ENCODE measurements at regions not wholly inside any gene's neighbourhood (a gene's known extent, or its start where the extent isn't known, plus 50 kb on each side); places are given as distances from the start of the nearest gene placed in this dataset.
"Not testable (repeated sequence)": the region's sequence is repeated elsewhere in the genome, so short reads cannot be mapped to it uniquely, and the experiment has no call there.

DNA sequence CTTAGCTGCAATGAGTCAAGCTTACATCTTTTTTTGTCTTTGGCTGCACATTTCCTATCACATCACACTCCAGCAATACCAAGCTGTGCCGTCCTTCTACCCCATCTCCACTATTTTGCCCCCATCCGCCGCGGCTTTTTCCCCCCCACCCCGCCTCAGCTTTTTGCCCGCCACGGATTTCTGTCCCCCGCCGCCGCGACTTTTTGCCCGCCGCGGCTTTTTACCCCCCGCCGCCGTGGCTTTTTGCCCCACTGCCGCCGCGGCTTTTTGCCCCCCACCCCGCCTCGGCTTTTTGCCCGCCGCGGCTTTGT lies 2785.4 kb downstream of the RPIA start:
- H2AFZ ChIP-seq (ENCODE audit: control insufficient read depth, low read length); DNase-seq (ENCODE audit: low read depth, low spot score); H3K9me1 ChIP-seq (ENCODE audit: control insufficient read depth, extremely low read depth, insufficient read depth, low read length); H3K9me3 ChIP-seq (ENCODE audit: control insufficient read depth, low read depth, low read length); H3K36me3 ChIP-seq (ENCODE audit: control insufficient read depth in 2 of 2, extremely low read depth in 1 of 2, insufficient read depth in 2 of 2, low read length in 2 of 2); dilution Hi-C loops (cut with MboI; ENCODE audit: extremely low pct_ligation_motif_present, low sequenced_read_pairs); H3K4me3 ChIP-seq (ENCODE audit: control insufficient read depth in 2 of 3, extremely low read depth in 1 of 3, insufficient read depth in 2 of 3, low read depth in 1 of 3, low read length in 3 of 3); H3K79me2 ChIP-seq (ENCODE audit: control insufficient read depth, insufficient read depth, low read length); H3K4me1 ChIP-seq (ENCODE audit: control insufficient read depth, extremely low read depth, insufficient read depth, low read length); H3K27ac ChIP-seq (ENCODE audit: control insufficient read depth, insufficient read depth, low read length); H3K4me2 ChIP-seq (ENCODE audit: control insufficient read depth, extremely low read depth, insufficient read depth, low read depth, low read length); H4K20me1 ChIP-seq (ENCODE audit: control insufficient read depth, extremely low read depth, insufficient read depth, low read length); FAIRE-seq; H3K9ac ChIP-seq (ENCODE audit: control insufficient read depth, extremely low read depth, insufficient read depth, low read length): not testable (repeated sequence)
- TF ChIP-seq EZH2 (IDR thresholded peaks at IDR 0.05; ENCODE audit: low read length), result peak; percentile 93
- peaks cover 15% of the 10 kb centered on the region for H3K27me3 ChIP-seq (ENCODE audit: control insufficient read depth, extremely low read depth, insufficient read depth, low read length)

GRCh38 chr2:91477291-91477690 lies 2785.8 kb downstream of the RPIA start:
- dilution Hi-C loops (cut with MboI; ENCODE audit: extremely low pct_ligation_motif_present, low sequenced_read_pairs); H4K20me1 ChIP-seq (ENCODE audit: control insufficient read depth, extremely low read depth, insufficient read depth, low read length); H3K9me1 ChIP-seq (ENCODE audit: control insufficient read depth, extremely low read depth, insufficient read depth, low read length); H3K9me3 ChIP-seq (ENCODE audit: control insufficient read depth, low read depth, low read length); H3K9ac ChIP-seq (ENCODE audit: control insufficient read depth, extremely low read depth, insufficient read depth, low read length); H2AFZ ChIP-seq (ENCODE audit: control insufficient read depth, low read length); H3K4me1 ChIP-seq (ENCODE audit: control insufficient read depth, extremely low read depth, insufficient read depth, low read length); H3K4me2 ChIP-seq (ENCODE audit: control insufficient read depth, extremely low read depth, insufficient read depth, low read depth, low read length); H3K79me2 ChIP-seq (ENCODE audit: control insufficient read depth, insufficient read depth, low read length); H3K27ac ChIP-seq (ENCODE audit: control insufficient read depth, insufficient read depth, low read length); DNase-seq (ENCODE audit: low read depth, low spot score); H3K36me3 ChIP-seq (ENCODE audit: control insufficient read depth in 2 of 2, extremely low read depth in 1 of 2, insufficient read depth in 2 of 2, low read length in 2 of 2); FAIRE-seq: not testable (repeated sequence)
- Histone ChIP-seq H3K27me3 (ENCODE audit: control insufficient read depth, extremely low read depth, insufficient read depth, low read length) (peaks cover 15% of the 10 kb centered on the region), H3K4me3 (ENCODE audit: control insufficient read depth in 2 of 3, extremely low read depth in 1 of 3, insufficient read depth in 2 of 3, low read depth in 1 of 3, low read length in 3 of 3) (peak overlapping the region in 1 of 3 experiments; percentile 40)

DNA sequence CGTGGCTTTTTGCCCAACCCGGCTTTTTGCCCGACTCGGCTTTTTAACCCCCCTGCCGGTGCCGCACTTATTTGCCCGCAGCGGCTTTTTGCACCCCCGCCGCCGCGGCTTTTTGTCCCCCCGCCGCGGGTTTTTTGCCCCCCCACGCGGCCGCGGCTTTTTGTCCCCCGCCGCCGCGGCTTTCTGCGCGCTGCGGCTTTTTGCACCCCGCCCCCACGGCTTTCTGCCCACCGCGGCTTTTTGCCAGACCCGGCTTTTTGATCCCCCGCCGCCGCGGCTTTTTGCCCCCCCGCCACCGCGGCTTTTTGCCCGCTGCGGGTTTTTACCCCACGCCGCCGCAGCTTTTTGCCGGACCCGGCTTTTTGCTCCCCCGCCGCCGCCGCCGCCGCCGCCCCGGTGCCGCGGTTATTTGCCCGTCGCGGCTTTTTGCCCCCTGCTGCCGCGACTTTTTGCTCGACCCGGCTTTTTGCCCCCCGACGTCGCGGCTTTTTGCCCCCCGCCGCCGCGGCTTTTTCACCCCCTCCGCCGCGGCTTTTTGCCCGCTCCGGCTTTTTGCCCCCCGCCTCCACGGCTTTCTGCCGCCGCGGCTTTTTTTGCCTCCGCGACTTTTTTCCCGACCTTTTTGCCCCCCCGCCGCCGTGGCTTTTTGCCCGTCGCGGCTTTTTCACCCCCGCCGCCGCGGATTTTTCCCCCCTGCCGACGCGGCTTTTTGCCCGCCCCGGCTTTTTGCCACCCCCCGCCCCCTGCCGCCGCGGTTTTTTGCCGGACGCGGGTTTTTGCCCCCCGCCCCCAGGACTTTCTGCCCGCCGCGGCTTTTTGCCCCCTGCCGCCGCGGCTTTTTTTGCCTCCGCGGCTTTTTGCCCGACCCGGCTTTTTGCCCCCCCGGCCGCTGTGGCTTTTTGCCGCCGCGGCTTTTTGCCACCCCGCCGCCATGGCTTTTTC lies 2786.5 kb downstream of the RPIA start:
- H3K9me3 ChIP-seq (ENCODE audit: control insufficient read depth, low read depth, low read length), result no peaks in the 10 kb centered on the region
- H3K27me3 ChIP-seq (ENCODE audit: control insufficient read depth, extremely low read depth, insufficient read depth, low read length), result peaks cover 15% of the 10 kb centered on the region
- H3K9me1 ChIP-seq (ENCODE audit: control insufficient read depth, extremely low read depth, insufficient read depth, low read length), result no peaks in the 10 kb centered on the region
- TF ChIP-seq, protein P1, sequence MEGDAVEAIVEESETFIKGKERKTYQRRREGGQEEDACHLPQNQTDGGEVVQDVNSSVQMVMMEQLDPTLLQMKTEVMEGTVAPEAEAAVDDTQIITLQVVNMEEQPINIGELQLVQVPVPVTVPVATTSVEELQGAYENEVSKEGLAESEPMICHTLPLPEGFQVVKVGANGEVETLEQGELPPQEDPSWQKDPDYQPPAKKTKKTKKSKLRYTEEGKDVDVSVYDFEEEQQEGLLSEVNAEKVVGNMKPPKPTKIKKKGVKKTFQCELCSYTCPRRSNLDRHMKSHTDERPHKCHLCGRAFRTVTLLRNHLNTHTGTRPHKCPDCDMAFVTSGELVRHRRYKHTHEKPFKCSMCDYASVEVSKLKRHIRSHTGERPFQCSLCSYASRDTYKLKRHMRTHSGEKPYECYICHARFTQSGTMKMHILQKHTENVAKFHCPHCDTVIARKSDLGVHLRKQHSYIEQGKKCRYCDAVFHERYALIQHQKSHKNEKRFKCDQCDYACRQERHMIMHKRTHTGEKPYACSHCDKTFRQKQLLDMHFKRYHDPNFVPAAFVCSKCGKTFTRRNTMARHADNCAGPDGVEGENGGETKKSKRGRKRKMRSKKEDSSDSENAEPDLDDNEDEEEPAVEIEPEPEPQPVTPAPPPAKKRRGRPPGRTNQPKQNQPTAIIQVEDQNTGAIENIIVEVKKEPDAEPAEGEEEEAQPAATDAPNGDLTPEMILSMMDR (optimal IDR thresholded peaks at IDR 0.05 in 1 of 3, IDR thresholded peaks at IDR 0.05 in 1 of 3, conservative IDR thresholded peaks at IDR 0.05 in 1 of 3; ENCODE audit: extremely low read depth in 1 of 3, insufficient read depth in 2 of 3, low read length in 3 of 3), result no peak
- TF ChIP-seq EZH2 (IDR thresholded peaks at IDR 0.05; ENCODE audit: low read length), result peak; percentile 98
- dilution Hi-C loops (cut with MboI; ENCODE audit: extremely low pct_ligation_motif_present, low sequenced_read_pairs), result no loop called here
- peak overlapping the region; percentile 60 for H3K4me2 ChIP-seq (ENCODE audit: control insufficient read depth, extremely low read depth, insufficient read depth, low read depth, low read length)
- peak overlapping the region in 2 of 3 experiments; percentile 40 to 58 for H3K4me3 ChIP-seq (ENCODE audit: control insufficient read depth in 2 of 3, extremely low read depth in 1 of 3, insufficient read depth in 2 of 3, low read depth in 1 of 3, low read length in 3 of 3)
- no peak for FAIRE-seq
- H3K27ac ChIP-seq (ENCODE audit: control insufficient read depth, insufficient read depth, low read length), result no peak overlapping the region
- no peak overlapping the region for H2AFZ ChIP-seq (ENCODE audit: control insufficient read depth, low read length)
- no peaks in the 10 kb centered on the region for H3K36me3 ChIP-seq (ENCODE audit: control insufficient read depth in 2 of 2, extremely low read depth in 1 of 2, insufficient read depth in 2 of 2, low read length in 2 of 2)
- H3K4me1 ChIP-seq (ENCODE audit: control insufficient read depth, extremely low read depth, insufficient read depth, low read length), result no peaks in the 10 kb centered on the region
- no peak overlapping the region for H3K9ac ChIP-seq (ENCODE audit: control insufficient read depth, extremely low read depth, insufficient read depth, low read length)
- DNase-seq (ENCODE audit: low read depth, low spot score), result no peak
- no peaks in the 10 kb centered on the region for H4K20me1 ChIP-seq (ENCODE audit: control insufficient read depth, extremely low read depth, insufficient read depth, low read length)
- H3K79me2 ChIP-seq (ENCODE audit: control insufficient read depth, insufficient read depth, low read length), result no peaks in the 10 kb centered on the region

- Histone ChIP-seq H3K4me2 (ENCODE audit: control insufficient read depth, extremely low read depth, insufficient read depth, low read depth, low read length) (peak overlapping the region; percentile 22), H3K27me3 (ENCODE audit: control insufficient read depth, extremely low read depth, insufficient read depth, low read length) (peaks cover 15% of the 10 kb centered on the region), H3K4me3 (ENCODE audit: control insufficient read depth in 2 of 3, extremely low read depth in 1 of 3, insufficient read depth in 2 of 3, low read depth in 1 of 3, low read length in 3 of 3) (peak overlapping the region in 2 of 3 experiments; percentile 40 to 58)
- H3K4me1 ChIP-seq (ENCODE audit: control insufficient read depth, extremely low read depth, insufficient read depth, low read length); H3K9me3 ChIP-seq (ENCODE audit: control insufficient read depth, low read depth, low read length); FAIRE-seq; H3K9me1 ChIP-seq (ENCODE audit: control insufficient read depth, extremely low read depth, insufficient read depth, low read length); H3K36me3 ChIP-seq (ENCODE audit: control insufficient read depth in 2 of 2, extremely low read depth in 1 of 2, insufficient read depth in 2 of 2, low read length in 2 of 2); H3K79me2 ChIP-seq (ENCODE audit: control insufficient read depth, insufficient read depth, low read length); H2AFZ ChIP-seq (ENCODE audit: control insufficient read depth, low read length); H3K27ac ChIP-seq (ENCODE audit: control insufficient read depth, insufficient read depth, low read length); H4K20me1 ChIP-seq (ENCODE audit: control insufficient read depth, extremely low read depth, insufficient read depth, low read length); dilution Hi-C loops (cut with MboI; ENCODE audit: extremely low pct_ligation_motif_present, low sequenced_read_pairs); DNase-seq (ENCODE audit: low read depth, low spot score); H3K9ac ChIP-seq (ENCODE audit: control insufficient read depth, extremely low read depth, insufficient read depth, low read length): not testable (repeated sequence)
These were observed 2787.6 kb downstream of the RPIA start for GRCh38 chr2:91478851-91479718.
